Endothelial cell of umbilical vein (primary cell): ENCODE measurements at regions not wholly inside any gene's neighbourhood (a gene's known extent, or its start where the extent isn't known, plus 50 kb on each side); places are given as distances from the start of the nearest gene placed in this dataset.

ENCODE experiments used
- BruUV-seq: library from RNA; stranded (reverse); fragments of 400-500 nt; replicated peaks from 2 replicates; lab custom pipeline; 2021; lab: Mats Ljungman, UMichigan
- CTCF ChIA-PET: fragments of 300-600, 350-600 bp; sonication (Branson Sonifier 250); formaldehyde crosslinking; loops from one replicate; lab custom pipeline; 2021; ENCODE audit warnings: antibody characterized with exemption, inconsistent platforms; lab: Charles Lee
- POLR2A ChIA-PET: fragments of 300-600, 350-600 bp; sonication (Branson Sonifier 250); formaldehyde crosslinking; loops from one replicate; lab custom pipeline; 2021; ENCODE audit warnings: antibody characterized with exemption, inconsistent platforms; lab: Charles Lee
- DNase-seq: peaks from one replicate; pipeline ENCODE4 v3.0.0-alpha.2; 2011; ENCODE audit warnings: low read depth, low spot score
- FAIRE-seq: peaks from 2 replicates; lab custom pipeline; 2011; peaks lifted over from hg19 to GRCh38; lab: Jason Lieb, UNC
- H2AFZ ChIP-seq: 2 replicates; pipeline ENCODE4 v1.6.0; 2012; ENCODE audit warnings: low read depth, low read length, control low read depth, inconsistent platforms
- H3K27ac ChIP-seq: 2 replicates; pipeline ENCODE4 v1.5.1; 2011; ENCODE audit warnings: low read depth, mild to moderate bottlenecking, control low read depth, low read length, moderate library complexity; ENCODE audit not compliant: insufficient read depth
- H3K27me3 ChIP-seq, 2 experiments: 2 replicates each; pipeline versions ENCODE4 v1.6.0 to v1.6.1; 2011; ENCODE audit warnings: low read length in 2 of 2, mixed read lengths in 1 of 2; ENCODE audit not compliant: control insufficient read depth in 2 of 2, insufficient read depth in 2 of 2
- H3K36me3 ChIP-seq, 2 experiments: 2 replicates in 1 of 2; 3 replicates in 1 of 2; pipeline ENCODE4 v1.5.1; 2011; ENCODE audit warnings: low read length in 2 of 2, mild to moderate bottlenecking in 1 of 2, moderate library complexity in 1 of 2; ENCODE audit not compliant: control insufficient read depth in 2 of 2, insufficient read depth in 2 of 2; ENCODE audit errors: extremely low read depth in 1 of 2
- H3K4me1 ChIP-seq: 3 replicates; pipeline ENCODE4 v1.5.1; 2011; ENCODE audit warnings: mild to moderate bottlenecking, low read length; ENCODE audit not compliant: control insufficient read depth, insufficient read depth; ENCODE audit errors: extremely low read depth
- H3K4me2 ChIP-seq: 2 replicates; pipeline ENCODE4 v1.6.1; 2011; ENCODE audit warnings: low read length, control low read depth, mixed read lengths; ENCODE audit not compliant: insufficient read depth
- H3K4me3 ChIP-seq, 3 experiments: fragments of 200-600 bp in 1 of 3; sonication (generic), shearing (Covaris generic) in 1 of 3; replicated peaks in 1 of 3; 2 replicates each; pipeline ENCODE4 v1.5.1; 2011 to 2016; ENCODE audit warnings: control low read depth in 3 of 3, low read length in 3 of 3, mild to moderate bottlenecking in 2 of 3, inconsistent platforms in 1 of 3, low read depth in 1 of 3, moderate library complexity in 1 of 3; ENCODE audit not compliant: insufficient read depth in 1 of 3
- H3K79me2 ChIP-seq: 2 replicates; pipeline ENCODE4 v1.6.0; 2012; ENCODE audit warnings: low read length, inconsistent platforms; ENCODE audit not compliant: control insufficient read depth, insufficient read depth
- H3K9ac ChIP-seq: replicated peaks from 2 replicates; pipeline ENCODE3; 2011; ENCODE audit warnings: low read length, control low read depth; ENCODE audit not compliant: insufficient read depth; ENCODE audit errors: extremely low read depth
- H3K9me1 ChIP-seq: replicated peaks from 3 replicates; pipeline ENCODE4 v1.6.0; 2011; ENCODE audit warnings: mild to moderate bottlenecking, low read length; ENCODE audit not compliant: control insufficient read depth, insufficient read depth; ENCODE audit errors: extremely low read depth
- H3K9me3 ChIP-seq: replicated peaks from 2 replicates; pipeline ENCODE4 v1.5.1; 2012; ENCODE audit warnings: low read length, inconsistent platforms; ENCODE audit not compliant: control insufficient read depth, insufficient read depth
- H4K20me1 ChIP-seq: replicated peaks from 2 replicates; pipeline ENCODE3; 2011; ENCODE audit warnings: mild to moderate bottlenecking, low read length; ENCODE audit not compliant: control insufficient read depth, insufficient read depth; ENCODE audit errors: extremely low read depth
- EZH2 ChIP-seq: IDR thresholded peaks from 2 replicates; pipeline ENCODE4 v1.6.1; 2012; ENCODE audit warnings: borderline replicate concordance, low read depth, mild to moderate bottlenecking, moderate library complexity, low read length, inconsistent platforms; ENCODE audit not compliant: severe bottlenecking
- FOS ChIP-seq: IDR thresholded peaks from 2 replicates; pipeline ENCODE4 v1.6.1; 2011; ENCODE audit warnings: mild to moderate bottlenecking, low read length, moderate library complexity, borderline replicate concordance; ENCODE audit not compliant: insufficient read depth
- GATA2 ChIP-seq: IDR thresholded peaks from 2 replicates; pipeline ENCODE4 v1.7.0; 2011; ENCODE audit warnings: low read depth, mild to moderate bottlenecking, moderate library complexity, mixed read lengths, low read length; ENCODE audit not compliant: insufficient read length, insufficient read depth
- JUN ChIP-seq: IDR thresholded peaks from 2 replicates; pipeline ENCODE4 v1.6.1; 2011; ENCODE audit warnings: borderline replicate concordance, low read depth; ENCODE audit not compliant: insufficient read length, insufficient read depth
- MAX ChIP-seq: IDR thresholded peaks from 2 replicates; pipeline ENCODE4 v1.6.1; 2011; ENCODE audit not compliant: insufficient read depth, insufficient read length
- MYC ChIP-seq: IDR thresholded peaks from one replicate; pipeline ENCODE4 v1.6.1; 2011; ENCODE audit warnings: mild to moderate bottlenecking, low read depth, low read length
- POLR2A ChIP-seq: IDR thresholded peaks from 2 replicates; pipeline ENCODE4 v1.6.1; 2012; ENCODE audit warnings: low read depth, mild to moderate bottlenecking, control low read depth, low read length
- POLR2AphosphoS5 ChIP-seq: IDR thresholded peaks from 2 replicates; pipeline ENCODE4 v1.6.1; 2012; ENCODE audit warnings: low read depth, mild to moderate bottlenecking, control low read depth, low read length, moderate library complexity; ENCODE audit not compliant: insufficient read depth
- dilution Hi-C: fragments of 300-500 bp; cut with MboI; formaldehyde crosslinking; loops from one replicate; pipeline ENCODE4 v1.15.0; 2019; ENCODE audit warnings: low sequenced_read_pairs; ENCODE audit not compliant: extremely low pct_ligation_motif_present
- intact Hi-C: fragments of 100-400 bp; cut with micrococcal nuclease; formaldehyde crosslinking; loops from one replicate; pipeline ENCODE4 v1.10.0; 2022
- TF ChIP-seq, protein P1 (sequence below), 2 donors: IDR thresholded peaks; 1 replicate in 1 of 2; 2 replicates in 1 of 2; pipeline ENCODE4 v1.5.1; 2011; ENCODE audit warnings: low read length in 2 of 2, mild to moderate bottlenecking in 2 of 2, moderate library complexity in 2 of 2, control low read depth in 1 of 2, inconsistent platforms in 1 of 2, low read depth in 1 of 2; ENCODE audit not compliant: insufficient read depth in 1 of 2; ENCODE audit errors: extremely low read depth in 1 of 2

GRCh38 chr15:53360881-53361280 is 398.6 kb downstream of the WDR72 start:
- Histone ChIP-seq H3K9me1 (no peaks in the 10 kb centered on the region), H3K4me3 (no peak overlapping the region), H4K20me1 (no peaks in the 10 kb centered on the region), H3K27ac (no peak overlapping the region), H2AFZ (no peak overlapping the region), H3K9ac (no peak overlapping the region), H3K36me3 (no peaks in the 10 kb centered on the region), H3K9me3 (no peaks in the 10 kb centered on the region), H3K4me2 (no peak overlapping the region), H3K4me1 (no peaks in the 10 kb centered on the region), H3K27me3 (no peaks in the 10 kb centered on the region), H3K79me2 (no peaks in the 10 kb centered on the region)
- FAIRE-seq (no peak), DNase-seq (no peak)
- intact Hi-C loops, result no loop called here
- dilution Hi-C loops, result no loop called here
- CTCF ChIA-PET, result no interaction called here
- POLR2A ChIA-PET, result no interaction called here
- BruUV-seq, result no TSS peak
- TF ChIP-seq MYC (no peak), FOS (no peak), MAX (no peak), GATA2 (no peak), EZH2 (no peak), POLR2A (no peak), POLR2AphosphoS5 (no peak), JUN (no peak)
- TF ChIP-seq, protein P1, sequence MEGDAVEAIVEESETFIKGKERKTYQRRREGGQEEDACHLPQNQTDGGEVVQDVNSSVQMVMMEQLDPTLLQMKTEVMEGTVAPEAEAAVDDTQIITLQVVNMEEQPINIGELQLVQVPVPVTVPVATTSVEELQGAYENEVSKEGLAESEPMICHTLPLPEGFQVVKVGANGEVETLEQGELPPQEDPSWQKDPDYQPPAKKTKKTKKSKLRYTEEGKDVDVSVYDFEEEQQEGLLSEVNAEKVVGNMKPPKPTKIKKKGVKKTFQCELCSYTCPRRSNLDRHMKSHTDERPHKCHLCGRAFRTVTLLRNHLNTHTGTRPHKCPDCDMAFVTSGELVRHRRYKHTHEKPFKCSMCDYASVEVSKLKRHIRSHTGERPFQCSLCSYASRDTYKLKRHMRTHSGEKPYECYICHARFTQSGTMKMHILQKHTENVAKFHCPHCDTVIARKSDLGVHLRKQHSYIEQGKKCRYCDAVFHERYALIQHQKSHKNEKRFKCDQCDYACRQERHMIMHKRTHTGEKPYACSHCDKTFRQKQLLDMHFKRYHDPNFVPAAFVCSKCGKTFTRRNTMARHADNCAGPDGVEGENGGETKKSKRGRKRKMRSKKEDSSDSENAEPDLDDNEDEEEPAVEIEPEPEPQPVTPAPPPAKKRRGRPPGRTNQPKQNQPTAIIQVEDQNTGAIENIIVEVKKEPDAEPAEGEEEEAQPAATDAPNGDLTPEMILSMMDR (IDR thresholded peaks at IDR 0.05; ENCODE audit: extremely low read depth in 1 of 2, insufficient read depth in 1 of 2, low read depth in 1 of 2, low read length in 2 of 2), result no peak
